Lower leg skin (tissue), 3 donors: ENCODE measurements at regions not wholly inside any gene's neighbourhood (a gene's known extent, or its start where the extent isn't known, plus 50 kb on each side); places are given as distances from the start of the nearest gene placed in this dataset.

Experiments
- POLR2A ChIP-seq, 2 donors: fragments of 450-650 bp; IDR thresholded peaks; one replicate each; pipeline ENCODE4 v1.6.1; 2016 to 2017; ENCODE audit warnings: antibody characterized with exemption in 2 of 2, mild to moderate bottlenecking in 1 of 2, moderate library complexity in 1 of 2
- TF ChIP-seq, protein P1 (sequence below), 3 donors: fragments of 450-650 bp; IDR thresholded peaks; one replicate each; pipeline ENCODE4 v1.5.1; 2016; ENCODE audit warnings: antibody characterized with exemption in 3 of 3, mild to moderate bottlenecking in 3 of 3, moderate library complexity in 2 of 3

DNA sequence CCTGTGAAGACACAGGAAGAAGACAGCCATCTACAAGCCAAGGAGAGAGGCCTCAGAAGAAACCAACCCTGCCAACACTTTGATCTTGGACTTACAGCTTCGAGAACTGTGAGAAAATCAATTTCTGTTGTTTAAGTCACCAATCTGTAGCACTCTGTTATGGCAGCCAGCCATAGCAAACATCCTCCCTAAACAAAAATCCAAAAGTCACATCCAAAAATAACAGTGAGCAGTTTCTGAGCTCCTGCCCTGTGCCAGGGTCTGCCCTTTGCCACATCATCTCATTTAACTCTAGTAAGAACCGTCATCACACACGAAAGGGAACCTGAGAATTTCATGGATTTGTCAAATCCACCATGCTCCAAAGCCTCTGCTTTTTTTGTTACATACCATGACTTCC is 118.8 kb downstream of the TRIM36 start:
- TF ChIP-seq, protein P1, sequence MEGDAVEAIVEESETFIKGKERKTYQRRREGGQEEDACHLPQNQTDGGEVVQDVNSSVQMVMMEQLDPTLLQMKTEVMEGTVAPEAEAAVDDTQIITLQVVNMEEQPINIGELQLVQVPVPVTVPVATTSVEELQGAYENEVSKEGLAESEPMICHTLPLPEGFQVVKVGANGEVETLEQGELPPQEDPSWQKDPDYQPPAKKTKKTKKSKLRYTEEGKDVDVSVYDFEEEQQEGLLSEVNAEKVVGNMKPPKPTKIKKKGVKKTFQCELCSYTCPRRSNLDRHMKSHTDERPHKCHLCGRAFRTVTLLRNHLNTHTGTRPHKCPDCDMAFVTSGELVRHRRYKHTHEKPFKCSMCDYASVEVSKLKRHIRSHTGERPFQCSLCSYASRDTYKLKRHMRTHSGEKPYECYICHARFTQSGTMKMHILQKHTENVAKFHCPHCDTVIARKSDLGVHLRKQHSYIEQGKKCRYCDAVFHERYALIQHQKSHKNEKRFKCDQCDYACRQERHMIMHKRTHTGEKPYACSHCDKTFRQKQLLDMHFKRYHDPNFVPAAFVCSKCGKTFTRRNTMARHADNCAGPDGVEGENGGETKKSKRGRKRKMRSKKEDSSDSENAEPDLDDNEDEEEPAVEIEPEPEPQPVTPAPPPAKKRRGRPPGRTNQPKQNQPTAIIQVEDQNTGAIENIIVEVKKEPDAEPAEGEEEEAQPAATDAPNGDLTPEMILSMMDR (IDR thresholded peaks at IDR 0.05) = no peak
- no peak for TF ChIP-seq POLR2A (IDR thresholded peaks at IDR 0.05)
